Stimulated activated CD4-positive, alpha-beta T cell treated with anti-CD3 and anti-CD28 coated beads, Interleukin-15, amount 100 ng/mL, for 24 hours (primary cell): ENCODE measurements at regions not wholly inside any gene's neighbourhood (a gene's known extent, or its start where the extent isn't known, plus 50 kb on each side); places are given as distances from the start of the nearest gene placed in this dataset.

Experiments
- DNase-seq: peaks from one replicate; pipeline ENCODE4 v3.0.0-alpha.2; 2020

- DNase-seq: peak; percentile 80
Observed at GRCh38 chr2:126527836-126528490, 128.0 kb upstream of the GYPC start.

- DNase-seq: no peak
Observed at GRCh38 chr2:126531029-126531428, 124.9 kb upstream of the GYPC start.

DNA sequence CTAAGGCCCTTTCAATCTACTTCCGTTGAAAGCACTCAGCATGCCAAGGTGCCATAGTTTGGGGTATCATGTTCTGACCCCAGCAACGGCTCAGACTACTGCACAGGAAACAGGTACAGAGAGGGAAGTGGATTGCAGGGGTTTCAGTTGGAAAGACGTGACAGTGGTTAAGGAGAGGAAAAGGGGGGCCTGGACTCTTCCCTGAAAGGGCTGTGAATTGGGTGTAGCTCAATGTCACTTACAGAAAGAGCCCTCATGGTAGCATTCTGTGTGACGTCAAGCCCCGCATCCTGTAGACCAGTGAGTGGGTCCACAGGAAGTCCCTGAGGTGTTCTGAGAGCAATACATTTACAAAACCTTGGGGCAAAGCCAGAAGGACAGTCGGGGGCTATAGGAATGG lies 121.5 kb upstream of the GYPC start:
- no peak for DNase-seq

GRCh38 chr2:126535408-126535807 lies 120.5 kb upstream of the GYPC start:
- DNase-seq: no peak

DNA sequence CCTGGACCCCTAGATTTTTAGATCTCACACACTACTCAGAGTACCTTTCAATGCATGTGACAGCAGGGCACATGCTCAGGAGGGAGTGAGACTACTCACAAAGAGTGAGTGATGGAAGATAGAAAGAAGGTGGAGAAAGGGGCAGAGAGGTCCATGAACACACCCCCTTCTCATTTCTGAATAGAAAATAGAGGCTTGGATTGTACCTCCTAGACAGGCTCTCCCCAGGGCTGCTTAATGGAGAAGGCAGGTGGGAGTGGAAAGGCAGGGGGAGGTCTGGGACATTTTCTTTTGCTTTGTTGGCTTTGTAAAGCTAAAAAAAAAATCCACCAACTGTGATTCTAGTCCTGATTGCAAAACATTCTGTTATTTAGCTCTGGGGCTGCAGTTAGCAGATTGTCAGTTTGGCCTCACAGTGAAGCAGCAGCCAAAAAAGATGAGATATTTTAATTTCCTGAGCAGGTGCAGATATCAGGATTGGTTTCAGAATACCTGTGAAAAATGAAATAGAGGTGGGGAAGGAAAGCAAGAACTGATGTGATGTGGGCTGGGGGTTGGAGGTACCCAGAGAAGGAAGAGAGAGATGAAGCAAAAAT lies 119.3 kb upstream of the GYPC start:
- DNase-seq: no peak

DNA sequence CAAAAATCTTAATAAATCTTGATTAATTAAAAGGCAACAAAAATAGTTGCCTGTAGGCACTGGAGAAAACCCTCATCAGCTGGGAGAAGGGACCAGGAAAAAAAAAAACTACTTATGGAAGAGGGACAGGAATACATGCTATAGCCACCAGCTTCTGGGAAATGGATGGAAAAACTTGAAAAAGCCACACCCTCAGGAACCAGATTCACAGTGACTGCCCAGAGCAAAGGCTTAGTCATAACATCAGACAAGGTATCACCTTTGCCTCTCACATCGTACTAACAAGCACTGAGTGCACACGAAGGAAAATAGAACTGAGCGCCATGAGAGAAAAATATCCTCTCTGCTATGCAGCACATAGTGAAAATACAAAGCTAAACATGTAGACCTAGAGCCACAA lies 116.9 kb upstream of the GYPC start:
- no peak for DNase-seq

DNA sequence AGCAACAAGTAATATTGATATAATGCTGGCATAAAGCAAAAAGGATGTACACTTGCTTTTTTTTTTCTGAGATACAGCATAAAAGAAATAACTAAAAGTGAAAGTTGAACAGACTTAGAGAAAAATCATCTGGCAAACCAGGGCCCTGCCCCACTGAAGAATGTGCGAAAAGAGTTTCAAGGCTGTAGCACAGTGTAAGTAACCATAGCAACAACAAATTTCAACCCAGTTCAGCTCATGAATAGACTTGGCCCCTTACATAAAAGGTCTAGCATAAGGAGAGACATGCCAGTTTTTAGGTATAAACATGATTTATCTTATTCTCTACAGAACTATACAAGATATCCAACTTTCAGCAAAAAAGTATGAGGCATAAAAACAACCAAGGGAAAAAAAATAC lies 113.7 kb upstream of the GYPC start:
- no peak for DNase-seq

DNA sequence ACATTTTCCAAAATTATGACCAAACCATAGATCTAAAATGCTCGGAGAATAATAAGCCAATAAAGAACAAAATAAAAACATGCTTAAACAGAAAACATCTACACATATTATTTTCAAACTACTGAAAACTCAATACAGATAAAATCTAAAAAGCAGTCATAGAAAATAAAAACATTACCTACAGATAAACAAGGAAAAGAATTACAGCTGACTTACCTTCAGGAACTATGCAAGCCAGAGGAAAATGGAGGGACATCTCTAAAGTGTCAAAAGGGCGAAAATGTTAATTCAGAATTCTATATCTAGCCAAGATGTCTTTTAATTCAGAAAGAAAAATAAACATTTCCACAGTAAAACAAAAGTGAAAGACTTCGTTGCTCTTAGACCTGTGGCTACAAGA lies 112.9 kb upstream of the GYPC start:
- DNase-seq: no peak

DNA sequence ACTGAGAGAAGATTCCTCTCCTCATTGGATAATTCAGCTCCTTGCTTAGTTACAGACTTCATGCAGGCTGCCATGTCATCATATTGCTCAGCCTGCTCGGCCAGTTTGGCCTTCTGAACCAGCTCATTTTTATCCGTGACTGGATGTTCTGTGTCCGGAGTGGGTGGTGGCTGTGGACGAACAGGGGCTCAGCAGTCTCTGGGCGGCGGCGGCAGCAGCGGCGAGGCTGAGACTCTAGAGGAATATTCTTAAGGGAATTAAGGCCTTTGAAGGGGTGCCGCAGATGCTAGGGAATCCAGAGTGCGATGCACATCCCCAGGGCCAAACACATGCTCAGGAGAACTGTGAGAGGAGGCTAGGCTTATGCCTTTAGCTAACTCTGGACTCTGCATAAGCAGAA lies 97.9 kb upstream of the GYPC start:
- no peak for DNase-seq

- no peak for DNase-seq
Observed at GRCh38 chr2:126568734-126569133, 87.2 kb upstream of the GYPC start.

GRCh38 chr2:126571403-126571802 lies 84.6 kb upstream of the GYPC start:
- DNase-seq: no peak

DNA sequence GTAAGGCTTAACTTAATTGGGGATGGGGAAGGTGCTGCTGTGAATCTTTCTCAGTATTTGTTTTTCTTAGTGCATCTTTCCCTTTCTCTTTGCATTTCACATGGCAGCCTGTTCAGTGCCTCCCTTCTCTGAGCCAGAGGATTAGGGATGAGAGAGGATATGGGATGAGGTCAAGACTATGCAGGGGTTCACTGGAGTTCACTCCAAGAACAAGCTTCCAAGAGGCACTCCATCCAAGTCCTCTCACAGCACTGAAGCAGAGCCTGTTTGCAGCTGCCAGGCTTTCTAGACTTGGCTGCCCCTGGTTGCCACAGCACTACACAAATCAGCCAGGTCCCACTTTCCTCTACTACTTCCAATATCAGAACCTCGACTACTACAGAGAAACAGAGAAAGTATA lies 80.3 kb upstream of the GYPC start:
- no peak for DNase-seq

- DNase-seq: no peak
Observed at GRCh38 chr2:126579868-126580267, 76.1 kb upstream of the GYPC start.

- no peak for DNase-seq
Observed at GRCh38 chr2:126586317-126586716, 69.6 kb upstream of the GYPC start.

DNA sequence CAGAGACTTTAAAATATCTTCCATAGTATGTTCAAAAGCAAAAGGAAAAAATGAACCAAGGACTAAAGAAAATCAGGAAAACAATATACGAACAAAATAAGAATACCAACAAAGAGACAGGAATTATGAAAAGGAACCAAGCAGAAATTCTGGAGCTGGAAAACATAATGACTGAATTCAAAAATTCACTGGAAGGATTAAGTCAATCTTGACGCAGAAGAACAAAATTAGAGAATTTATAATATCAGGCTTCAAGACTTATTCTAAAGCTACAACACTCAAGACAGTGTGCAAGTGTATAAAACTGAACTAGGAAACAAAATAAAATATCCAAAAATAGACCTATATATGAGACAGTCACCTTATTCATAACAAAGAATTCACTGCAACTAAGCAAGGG lies 56.9 kb upstream of the GYPC start:
- DNase-seq: no peak

GRCh38 chr2:126600742-126601141 lies 55.2 kb upstream of the GYPC start:
- no peak for DNase-seq

- no peak for DNase-seq
Observed at GRCh38 chr2:126602334-126602733, 53.6 kb upstream of the GYPC start.
